Astrocyte (in vitro differentiated cells and primary cell): ENCODE measurements at regions not wholly inside any gene's neighbourhood (a gene's known extent, or its start where the extent isn't known, plus 50 kb on each side); places are given as distances from the start of the nearest gene placed in this dataset.

ENCODE experiments used
- DNase-seq: peaks from one replicate; pipeline ENCODE4 v3.0.0-alpha.2; 2010; ENCODE audit warnings: low read depth
- FAIRE-seq: peaks from 2 replicates; lab custom pipeline; 2011; peaks lifted over from hg19 to GRCh38; lab: Jason Lieb, UNC
- H2AFZ ChIP-seq: 2 replicates; pipeline ENCODE4 v1.6.0; 2012; ENCODE audit warnings: low read depth, low read length, inconsistent platforms
- H3K27ac ChIP-seq: 2 replicates; pipeline ENCODE4 v1.5.1; 2011; ENCODE audit warnings: low read depth, low read length, inconsistent platforms
- H3K27me3 ChIP-seq: 2 replicates; pipeline ENCODE4 v1.6.0; 2011; ENCODE audit warnings: low read length, inconsistent platforms; ENCODE audit not compliant: insufficient read depth
- H3K36me3 ChIP-seq: 2 replicates; pipeline ENCODE4 v1.5.1; 2011; ENCODE audit warnings: low read length, inconsistent platforms; ENCODE audit not compliant: insufficient read depth
- H3K4me1 ChIP-seq: 2 replicates; pipeline ENCODE4 v1.5.1; 2011; ENCODE audit warnings: low read length, inconsistent platforms; ENCODE audit not compliant: insufficient read depth
- H3K4me2 ChIP-seq: 2 replicates; pipeline ENCODE4 v1.6.0; 2012; ENCODE audit warnings: low read length, inconsistent platforms
- H3K4me3 ChIP-seq: 2 replicates; pipeline ENCODE4 v1.5.1; 2011; ENCODE audit warnings: low read depth, mild to moderate bottlenecking, low read length, inconsistent platforms; ENCODE audit not compliant: insufficient read depth
- H3K79me2 ChIP-seq: 2 replicates; pipeline ENCODE4 v1.6.0; 2012; ENCODE audit warnings: mild to moderate bottlenecking, low read length, inconsistent platforms; ENCODE audit not compliant: insufficient read depth
- H3K9ac ChIP-seq: 2 replicates; pipeline ENCODE4 v1.6.0; 2012; ENCODE audit warnings: mild to moderate bottlenecking, low read length, inconsistent platforms
- H3K9me3 ChIP-seq: 2 replicates; pipeline ENCODE4 v1.5.1; 2012; ENCODE audit warnings: low read depth, mild to moderate bottlenecking, low read length, inconsistent platforms; ENCODE audit not compliant: insufficient read depth
- H4K20me1 ChIP-seq: 2 replicates; pipeline ENCODE4 v1.6.0; 2012; ENCODE audit warnings: low read length, inconsistent platforms; ENCODE audit not compliant: insufficient read depth
- H3K27ac Mint-ChIP-seq: one replicate; pipeline ENCODE4 v1.8.0; 2021; ENCODE audit warnings: mild to moderate bottlenecking, mixed read lengths; ENCODE audit not compliant: unreplicated experiment
- H3K27me3 Mint-ChIP-seq: one replicate; pipeline ENCODE4 v1.8.0; 2021; ENCODE audit warnings: low read depth, mixed read lengths; ENCODE audit not compliant: unreplicated experiment
- H3K36me3 Mint-ChIP-seq: one replicate; pipeline ENCODE4 v1.8.0; 2021; ENCODE audit warnings: low read depth, mixed read lengths; ENCODE audit not compliant: unreplicated experiment
- H3K4me1 Mint-ChIP-seq: one replicate; pipeline ENCODE4 v1.8.0; 2021; ENCODE audit warnings: low read depth, mixed read lengths; ENCODE audit not compliant: unreplicated experiment
- H3K4me3 Mint-ChIP-seq: one replicate; pipeline ENCODE4 v1.8.0; 2021; ENCODE audit warnings: mild to moderate bottlenecking, moderate library complexity, mixed read lengths; ENCODE audit not compliant: unreplicated experiment
- H3K9me3 Mint-ChIP-seq: one replicate; pipeline ENCODE4 v1.8.0; 2021; ENCODE audit warnings: mild to moderate bottlenecking, mixed read lengths; ENCODE audit not compliant: unreplicated experiment
- EZH2 ChIP-seq: IDR thresholded peaks from 2 replicates; pipeline ENCODE4 v1.6.1; 2012; ENCODE audit warnings: mild to moderate bottlenecking, low read length, inconsistent platforms; ENCODE audit not compliant: insufficient read depth
- TF ChIP-seq, protein P1 (sequence below): IDR thresholded peaks from 2 replicates; pipeline ENCODE4 v1.5.1; 2011; ENCODE audit warnings: low read depth, mild to moderate bottlenecking, inconsistent platforms, low read length, moderate library complexity; ENCODE audit not compliant: insufficient read depth

DNA sequence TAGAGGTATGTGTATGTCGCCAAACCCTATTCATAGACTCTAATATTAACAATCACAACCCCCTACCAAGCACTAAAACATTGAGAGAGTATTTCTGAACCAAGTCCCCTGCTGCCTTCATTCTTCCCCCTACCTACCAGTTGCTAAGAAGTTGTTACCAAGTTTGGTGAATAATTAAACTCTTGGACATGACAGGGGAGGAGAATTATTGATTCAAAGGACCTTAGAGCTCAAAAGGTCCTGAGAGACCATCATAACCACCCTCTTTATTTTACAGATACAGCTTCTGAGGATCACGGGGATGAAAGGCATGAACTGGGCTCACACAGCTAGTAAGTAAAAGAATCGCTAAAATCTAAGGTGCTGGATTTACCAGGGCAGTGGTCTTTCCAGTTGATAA is 204.1 kb downstream of the PIK3C3 start:
- no peaks in the 10 kb centered on the region for H4K20me1 ChIP-seq
- TF ChIP-seq, protein P1, sequence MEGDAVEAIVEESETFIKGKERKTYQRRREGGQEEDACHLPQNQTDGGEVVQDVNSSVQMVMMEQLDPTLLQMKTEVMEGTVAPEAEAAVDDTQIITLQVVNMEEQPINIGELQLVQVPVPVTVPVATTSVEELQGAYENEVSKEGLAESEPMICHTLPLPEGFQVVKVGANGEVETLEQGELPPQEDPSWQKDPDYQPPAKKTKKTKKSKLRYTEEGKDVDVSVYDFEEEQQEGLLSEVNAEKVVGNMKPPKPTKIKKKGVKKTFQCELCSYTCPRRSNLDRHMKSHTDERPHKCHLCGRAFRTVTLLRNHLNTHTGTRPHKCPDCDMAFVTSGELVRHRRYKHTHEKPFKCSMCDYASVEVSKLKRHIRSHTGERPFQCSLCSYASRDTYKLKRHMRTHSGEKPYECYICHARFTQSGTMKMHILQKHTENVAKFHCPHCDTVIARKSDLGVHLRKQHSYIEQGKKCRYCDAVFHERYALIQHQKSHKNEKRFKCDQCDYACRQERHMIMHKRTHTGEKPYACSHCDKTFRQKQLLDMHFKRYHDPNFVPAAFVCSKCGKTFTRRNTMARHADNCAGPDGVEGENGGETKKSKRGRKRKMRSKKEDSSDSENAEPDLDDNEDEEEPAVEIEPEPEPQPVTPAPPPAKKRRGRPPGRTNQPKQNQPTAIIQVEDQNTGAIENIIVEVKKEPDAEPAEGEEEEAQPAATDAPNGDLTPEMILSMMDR = no peak
- TF ChIP-seq EZH2 = no peak
- no peaks in the 10 kb centered on the region for H3K36me3 Mint-ChIP-seq
- H3K4me1 ChIP-seq = no peaks in the 10 kb centered on the region
- no peak overlapping the region for H3K4me2 ChIP-seq
- FAIRE-seq (no peak), DNase-seq (no peak)
- no peaks in the 10 kb centered on the region for H3K27me3 Mint-ChIP-seq
- no peaks in the 10 kb centered on the region for H3K27me3 ChIP-seq
- H3K9me3 Mint-ChIP-seq = no peaks in the 10 kb centered on the region
- H3K4me3 ChIP-seq = no peak overlapping the region
- H3K27ac ChIP-seq = no peak overlapping the region
- H3K27ac Mint-ChIP-seq = no peak overlapping the region
- H3K4me1 Mint-ChIP-seq = peaks cover 6% of the 10 kb centered on the region
- no peak overlapping the region for H3K4me3 Mint-ChIP-seq
- no peak overlapping the region for H2AFZ ChIP-seq
- H3K9me3 ChIP-seq = no peaks in the 10 kb centered on the region
- no peaks in the 10 kb centered on the region for H3K36me3 ChIP-seq
- no peak overlapping the region for H3K9ac ChIP-seq
- no peaks in the 10 kb centered on the region for H3K79me2 ChIP-seq

DNA sequence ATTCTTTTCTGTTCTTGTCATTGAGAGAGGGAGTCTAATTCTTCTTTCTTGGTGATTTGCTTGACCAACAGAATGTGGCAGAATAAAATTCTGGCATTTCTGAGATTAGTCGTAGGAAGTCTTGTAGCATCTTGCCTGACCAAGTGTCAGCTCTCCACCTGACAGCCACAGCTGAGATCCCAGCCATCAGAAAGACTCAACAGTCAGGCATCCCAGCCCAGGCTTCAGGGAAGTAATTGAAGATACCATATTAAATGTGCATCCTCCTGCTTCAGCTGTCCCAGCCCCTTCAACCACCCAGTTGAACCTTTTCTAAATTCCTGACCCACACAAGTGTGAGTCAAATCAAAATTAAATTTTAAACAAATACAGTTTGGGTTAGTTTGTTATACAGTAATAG is 208.3 kb downstream of the PIK3C3 start:
- FAIRE-seq = no peak
- Histone ChIP-seq H2AFZ (no peak overlapping the region), H3K27ac (no peak overlapping the region)

DNA sequence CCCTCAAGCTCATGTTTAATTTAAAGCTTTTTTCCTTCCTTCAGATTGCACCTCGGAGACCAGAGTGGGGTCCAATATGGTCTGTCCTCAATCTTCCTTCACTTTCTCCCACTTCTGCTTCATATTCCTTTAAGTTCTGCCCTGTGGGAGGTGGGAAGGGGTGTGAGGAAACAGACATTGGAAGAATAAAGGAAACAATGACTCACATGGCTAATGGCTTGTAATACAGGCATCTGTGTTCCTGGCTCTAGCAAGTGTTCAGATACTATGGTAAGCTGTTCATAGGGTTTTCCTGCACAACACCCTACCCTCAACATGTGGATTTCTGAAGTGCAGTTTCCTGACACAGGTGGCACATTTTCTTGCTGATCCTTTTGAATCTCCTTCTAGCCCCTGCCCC is 209.5 kb downstream of the PIK3C3 start:
- H3K36me3 Mint-ChIP-seq = no peaks in the 10 kb centered on the region
- no peaks in the 10 kb centered on the region for H3K27me3 Mint-ChIP-seq
- FAIRE-seq (no peak), DNase-seq (peak; percentile 44)
- H3K36me3 ChIP-seq = no peaks in the 10 kb centered on the region
- no peaks in the 10 kb centered on the region for H3K27me3 ChIP-seq
- H3K4me3 Mint-ChIP-seq = no peak overlapping the region
- H4K20me1 ChIP-seq = no peaks in the 10 kb centered on the region
- peaks cover 12% of the 10 kb centered on the region for H3K4me1 Mint-ChIP-seq
- no peaks in the 10 kb centered on the region for H3K79me2 ChIP-seq
- peaks cover 5% of the 10 kb centered on the region for H3K9me3 Mint-ChIP-seq
- no peak overlapping the region for H2AFZ ChIP-seq
- no peaks in the 10 kb centered on the region for H3K4me1 ChIP-seq
- no peak overlapping the region for H3K27ac ChIP-seq
- no peak overlapping the region for H3K4me3 ChIP-seq
- H3K4me2 ChIP-seq = no peak overlapping the region
- peak overlapping the region; percentile 42 for H3K27ac Mint-ChIP-seq
- H3K9me3 ChIP-seq = no peaks in the 10 kb centered on the region
- H3K9ac ChIP-seq = no peak overlapping the region
- no peak for TF ChIP-seq EZH2
- TF ChIP-seq, protein P1 = no peak

More for the DNA sequence above, 208.3 kb downstream of the PIK3C3 start:
- Histone ChIP-seq H3K27me3 (no peaks in the 10 kb centered on the region), H3K79me2 (no peaks in the 10 kb centered on the region), H4K20me1 (no peaks in the 10 kb centered on the region), H3K4me1 (no peaks in the 10 kb centered on the region), H3K4me3 (no peak overlapping the region), H3K36me3 (no peaks in the 10 kb centered on the region), H3K9ac (no peak overlapping the region), H3K9me3 (no peaks in the 10 kb centered on the region), H3K4me2 (no peak overlapping the region)
- TF ChIP-seq, protein P1 = no peak
- TF ChIP-seq EZH2 = no peak
- Mint-ChIP-seq H3K27me3 (no peaks in the 10 kb centered on the region), H3K4me3 (no peak overlapping the region), H3K36me3 (no peaks in the 10 kb centered on the region), H3K4me1 (peaks cover 12% of the 10 kb centered on the region), H3K9me3 (peaks cover 5% of the 10 kb centered on the region), H3K27ac (no peak overlapping the region)
- DNase-seq = no peak
